ENCODE measurements at regions not wholly inside any gene's neighbourhood (a gene's known extent, or its start where the extent isn't known, plus 50 kb on each side); places are given as distances from the start of the nearest gene placed in this dataset.

DNA sequence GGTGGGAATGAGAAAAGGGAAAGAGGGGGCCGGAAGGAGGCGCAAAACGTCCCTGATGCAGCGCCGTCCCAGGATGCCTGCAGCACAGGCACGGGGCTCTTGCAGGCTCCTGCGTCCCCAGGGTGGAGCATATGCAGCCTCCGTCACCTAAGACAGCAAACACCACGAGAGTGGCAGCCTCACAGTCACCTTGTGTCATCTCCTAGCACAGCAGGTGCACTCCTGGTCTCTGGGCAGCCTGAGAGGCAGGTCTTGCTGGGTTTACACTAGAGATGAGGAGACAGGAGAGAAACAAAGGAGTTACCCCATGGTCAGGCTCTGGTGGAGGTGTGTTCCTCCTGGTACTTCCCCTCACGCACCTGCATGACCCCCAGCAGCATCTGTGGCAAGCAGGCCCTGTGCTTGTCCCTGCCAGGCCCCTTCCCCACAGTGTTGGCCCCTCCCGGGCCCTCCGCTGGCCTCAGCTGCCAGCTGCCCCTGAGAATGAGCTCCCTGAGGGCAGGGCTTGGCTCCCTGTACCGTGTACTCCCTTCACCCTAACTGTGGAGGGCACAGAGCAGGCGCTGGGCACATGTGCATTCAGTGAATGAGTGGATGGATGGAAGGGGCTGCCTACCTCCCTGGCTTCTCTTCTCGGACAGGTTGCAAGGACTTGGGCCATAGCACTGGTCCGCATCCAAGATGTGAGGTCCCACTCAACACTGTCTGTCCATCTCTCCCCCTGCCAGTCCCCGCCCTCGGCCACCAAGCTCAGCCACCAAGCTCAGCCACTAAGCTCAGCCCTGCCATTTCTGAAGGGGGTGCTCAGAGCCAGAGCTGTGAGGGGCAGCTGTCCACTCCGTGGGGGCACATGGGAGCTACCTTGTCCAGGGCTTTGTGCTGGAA, 988.6 kb downstream of the BRD1 start:
- DNase-seq (ENCODE audit: extremely low read depth, insufficient read length), result no peak
- H3K36me3 ChIP-seq (ENCODE audit: control insufficient read depth, insufficient read depth, low read length), result no peaks in the 10 kb centered on the region

DNA sequence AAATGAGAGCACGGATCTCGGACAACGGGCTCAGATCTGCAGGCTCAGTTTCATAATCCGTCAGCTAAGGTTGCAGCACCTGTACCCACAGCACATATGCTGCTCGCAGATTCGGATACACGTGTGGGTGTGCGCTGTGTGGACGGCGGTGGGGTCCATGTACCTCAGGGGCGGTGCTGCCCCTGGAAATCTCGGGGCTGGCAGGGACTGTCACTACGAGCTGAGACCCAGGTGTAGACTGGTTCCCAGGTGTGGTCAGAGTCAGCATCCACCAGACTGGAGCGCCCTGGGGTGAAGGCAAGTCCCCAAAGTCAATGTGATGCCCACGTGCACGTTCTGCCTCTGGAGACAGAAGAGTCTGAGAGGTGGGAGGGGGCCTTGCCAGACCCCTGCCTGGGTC, 989.3 kb downstream of the BRD1 start:
- TF ChIP-seq, protein P1, sequence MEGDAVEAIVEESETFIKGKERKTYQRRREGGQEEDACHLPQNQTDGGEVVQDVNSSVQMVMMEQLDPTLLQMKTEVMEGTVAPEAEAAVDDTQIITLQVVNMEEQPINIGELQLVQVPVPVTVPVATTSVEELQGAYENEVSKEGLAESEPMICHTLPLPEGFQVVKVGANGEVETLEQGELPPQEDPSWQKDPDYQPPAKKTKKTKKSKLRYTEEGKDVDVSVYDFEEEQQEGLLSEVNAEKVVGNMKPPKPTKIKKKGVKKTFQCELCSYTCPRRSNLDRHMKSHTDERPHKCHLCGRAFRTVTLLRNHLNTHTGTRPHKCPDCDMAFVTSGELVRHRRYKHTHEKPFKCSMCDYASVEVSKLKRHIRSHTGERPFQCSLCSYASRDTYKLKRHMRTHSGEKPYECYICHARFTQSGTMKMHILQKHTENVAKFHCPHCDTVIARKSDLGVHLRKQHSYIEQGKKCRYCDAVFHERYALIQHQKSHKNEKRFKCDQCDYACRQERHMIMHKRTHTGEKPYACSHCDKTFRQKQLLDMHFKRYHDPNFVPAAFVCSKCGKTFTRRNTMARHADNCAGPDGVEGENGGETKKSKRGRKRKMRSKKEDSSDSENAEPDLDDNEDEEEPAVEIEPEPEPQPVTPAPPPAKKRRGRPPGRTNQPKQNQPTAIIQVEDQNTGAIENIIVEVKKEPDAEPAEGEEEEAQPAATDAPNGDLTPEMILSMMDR (IDR thresholded peaks at IDR 0.05; ENCODE audit: insufficient read depth, low read length, poor library complexity, severe bottlenecking), result no peak
- Histone ChIP-seq H3K27me3 (replicated peaks; ENCODE audit: control insufficient read depth, insufficient read depth, low read length) (no peaks in the 10 kb centered on the region), H3K4me3 (replicated peaks; ENCODE audit: low read depth, low read length) (no peak overlapping the region), H3K36me3 (ENCODE audit: control insufficient read depth, insufficient read depth, low read length) (no peaks in the 10 kb centered on the region)
- DNase-seq (ENCODE audit: extremely low read depth, insufficient read length), result no peak

More for the DNA sequence above, 988.6 kb downstream of the BRD1 start:
- TF ChIP-seq, protein P1 (IDR thresholded peaks at IDR 0.05; ENCODE audit: insufficient read depth, low read length, poor library complexity, severe bottlenecking), result no peak
- Histone ChIP-seq H3K4me3 (replicated peaks; ENCODE audit: low read depth, low read length) (no peak overlapping the region), H3K27me3 (replicated peaks; ENCODE audit: control insufficient read depth, insufficient read depth, low read length) (no peaks in the 10 kb centered on the region)

DNA sequence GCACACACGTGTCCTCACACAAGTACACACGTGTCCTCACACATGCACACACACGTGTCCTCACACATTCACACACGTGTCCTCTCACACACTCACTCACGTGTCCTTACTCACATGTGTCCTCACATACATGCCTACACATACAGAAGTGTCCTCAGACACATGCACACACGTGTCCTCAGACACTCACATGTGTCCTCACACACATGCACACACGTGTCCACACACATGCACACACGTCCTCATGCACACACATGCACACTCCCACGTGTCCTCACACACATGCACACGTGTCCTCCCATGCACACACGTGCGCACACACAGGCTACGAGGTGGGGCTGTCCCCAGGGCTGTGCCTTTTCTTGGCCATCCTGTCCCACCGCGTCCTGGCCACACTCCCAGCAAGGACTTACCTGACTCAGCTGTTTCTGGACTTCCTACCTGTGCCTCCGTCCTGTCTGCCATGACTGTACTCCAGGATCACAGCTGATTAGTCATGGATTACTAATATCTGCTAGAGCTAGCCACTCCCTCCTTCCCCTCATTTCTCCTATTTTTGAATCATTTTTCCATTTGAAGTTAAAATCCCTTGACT, 990.2 kb downstream of the BRD1 start:
- Histone ChIP-seq H3K36me3 (ENCODE audit: control insufficient read depth, insufficient read depth, low read length) (no peaks in the 10 kb centered on the region), H3K4me3 (replicated peaks; ENCODE audit: low read depth, low read length) (no peak overlapping the region), H3K27me3 (replicated peaks; ENCODE audit: control insufficient read depth, insufficient read depth, low read length) (no peaks in the 10 kb centered on the region)
- TF ChIP-seq, protein P1 (IDR thresholded peaks at IDR 0.05; ENCODE audit: insufficient read depth, low read length, poor library complexity, severe bottlenecking), result no peak
- DNase-seq (ENCODE audit: extremely low read depth, insufficient read length), result no peak

GRCh38 chr22:48836673-48837340, 990.9 kb downstream of the BRD1 start:
- Histone ChIP-seq H3K36me3 (ENCODE audit: control insufficient read depth, insufficient read depth, low read length) (no peaks in the 10 kb centered on the region), H3K27me3 (replicated peaks; ENCODE audit: control insufficient read depth, insufficient read depth, low read length) (no peaks in the 10 kb centered on the region), H3K4me3 (replicated peaks; ENCODE audit: low read depth, low read length) (no peak overlapping the region)
- TF ChIP-seq, protein P1 (IDR thresholded peaks at IDR 0.05; ENCODE audit: insufficient read depth, low read length, poor library complexity, severe bottlenecking), result no peak
- DNase-seq (ENCODE audit: extremely low read depth, insufficient read length), result no peak

DNA sequence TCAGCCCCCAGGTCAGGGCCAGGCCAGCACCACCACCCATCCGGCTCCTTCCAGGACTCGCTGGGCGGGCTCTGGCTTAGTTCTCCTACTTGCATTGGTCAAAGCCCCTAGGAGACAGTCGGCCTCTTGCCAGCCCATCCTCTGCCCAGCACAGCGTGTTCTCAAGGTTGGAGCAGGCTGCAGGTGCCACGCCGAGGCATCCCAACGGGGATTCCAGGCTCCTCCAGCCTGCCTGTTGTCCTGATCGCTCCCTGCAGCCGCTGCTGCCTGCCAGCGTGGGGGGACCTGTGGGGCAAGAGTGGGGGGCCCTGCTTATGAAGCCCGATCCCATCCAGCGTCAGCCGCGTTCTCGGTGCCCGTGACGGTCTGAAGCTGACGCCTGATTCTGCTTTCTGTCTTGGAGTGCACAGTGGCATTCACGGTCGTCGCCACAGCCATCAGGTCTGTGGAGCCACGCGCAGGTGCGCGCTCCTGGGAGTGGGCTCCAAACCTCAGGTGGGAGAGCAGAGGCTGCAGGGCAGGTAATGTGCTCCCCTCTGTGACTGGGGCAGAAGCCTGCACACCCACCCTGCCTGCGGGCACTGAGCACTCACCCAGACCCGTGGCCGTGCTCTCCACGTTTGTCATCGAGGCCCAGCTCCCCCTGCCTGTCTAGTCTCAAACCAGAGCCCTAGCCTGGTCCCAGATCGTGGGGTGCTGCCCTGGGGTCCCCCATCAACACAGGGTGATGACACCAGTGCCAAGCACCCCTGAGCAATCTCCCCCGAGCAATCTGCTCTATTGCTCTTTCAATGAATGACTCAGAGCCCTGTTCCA, 991.6 kb downstream of the BRD1 start:
- Histone ChIP-seq H3K36me3 (ENCODE audit: control insufficient read depth, insufficient read depth, low read length) (no peaks in the 10 kb centered on the region), H3K27me3 (replicated peaks; ENCODE audit: control insufficient read depth, insufficient read depth, low read length) (no peaks in the 10 kb centered on the region), H3K4me3 (replicated peaks; ENCODE audit: low read depth, low read length) (no peak overlapping the region)
- DNase-seq (ENCODE audit: extremely low read depth, insufficient read length), result no peak
- TF ChIP-seq, protein P1 (IDR thresholded peaks at IDR 0.05; ENCODE audit: insufficient read depth, low read length, poor library complexity, severe bottlenecking), result no peak
